OCI-LY1 (cell line): ENCODE measurements at regions not wholly inside any gene's neighbourhood (a gene's known extent, or its start where the extent isn't known, plus 50 kb on each side); places are given as distances from the start of the nearest gene placed in this dataset.

ENCODE experiments used
- H2AFZ ChIP-seq: fragments of 200-600 bp; sonication (generic), shearing (Covaris generic); 2 replicates; pipeline ENCODE4 v1.6.0; 2014; ENCODE audit warnings: antibody characterized with exemption, mild to moderate bottlenecking, low read length
- H3F3A ChIP-seq: fragments of 200-600 bp; sonication (generic), shearing (Covaris generic); 2 replicates; pipeline ENCODE4 v1.6.0; 2014; ENCODE audit warnings: mild to moderate bottlenecking, antibody characterized with exemption, low read length, moderate library complexity; ENCODE audit not compliant: insufficient read depth
- H3K27ac ChIP-seq: fragments of 200-600 bp; sonication (generic); 2 replicates; pipeline ENCODE4 v1.5.1; 2014; ENCODE audit warnings: low read length, mixed run types, mild to moderate bottlenecking, low read depth; ENCODE audit not compliant: poor library complexity, severe bottlenecking
- H3K27me3 ChIP-seq: fragments of 200-600 bp; sonication (generic); 2 replicates; pipeline ENCODE4 v1.6.0; 2014; ENCODE audit warnings: antibody characterized with exemption, mild to moderate bottlenecking, low read length, moderate library complexity; ENCODE audit not compliant: insufficient read depth
- H3K36me3 ChIP-seq: fragments of 200-600 bp; sonication (generic); 2 replicates; pipeline ENCODE4 v1.6.1; 2014; ENCODE audit warnings: mild to moderate bottlenecking, antibody characterized with exemption, low read length, moderate library complexity, mixed read lengths; ENCODE audit not compliant: insufficient read depth
- H3K4me1 ChIP-seq: fragments of 200-600 bp; sonication (generic); 2 replicates; pipeline ENCODE4 v1.5.1; 2014; ENCODE audit warnings: mild to moderate bottlenecking, low read length, moderate library complexity; ENCODE audit not compliant: insufficient read depth, severe bottlenecking
- H3K4me2 ChIP-seq: fragments of 200-600 bp; sonication (generic), shearing (Covaris generic); 2 replicates; pipeline ENCODE4 v1.6.1; 2014; ENCODE audit warnings: low read length
- H3K4me3 ChIP-seq: fragments of 200-600 bp; sonication (generic); 2 replicates; pipeline ENCODE4 v1.5.1; 2014; ENCODE audit warnings: low read length, low read depth, mild to moderate bottlenecking, mixed read lengths; ENCODE audit not compliant: poor library complexity, severe bottlenecking
- H3K79me2 ChIP-seq: fragments of 200-600 bp; shearing (Covaris generic); 2 replicates; pipeline ENCODE4 v1.6.1; 2016; ENCODE audit warnings: mixed run types, low read length, mixed read lengths; ENCODE audit not compliant: insufficient read depth
- H3K9ac ChIP-seq: fragments of 200-600 bp; sonication (generic), shearing (Covaris generic); 2 replicates; pipeline ENCODE4 v1.6.1; 2014; ENCODE audit warnings: mild to moderate bottlenecking, low read length, mixed read lengths
- H3K9me2 ChIP-seq: fragments of 200-600 bp; sonication (generic), shearing (Covaris generic); 2 replicates; pipeline ENCODE4 v1.6.1; 2014; ENCODE audit warnings: low read depth, mild to moderate bottlenecking, low read length, mixed read lengths
- H3K9me3 ChIP-seq: fragments of 200-600 bp; shearing (Covaris generic); 2 replicates; pipeline ENCODE4 v1.6.1; 2014; ENCODE audit warnings: low read length, mixed read lengths
- H4K20me1 ChIP-seq: fragments of 200-600 bp; sonication (generic), shearing (Covaris generic); 2 replicates; pipeline ENCODE4 v1.6.0; 2016; ENCODE audit warnings: mild to moderate bottlenecking, low read length; ENCODE audit not compliant: insufficient read depth
- EZH2 ChIP-seq: fragments of 200-600 bp; sonication (generic), shearing (Covaris generic); IDR thresholded peaks from 2 replicates; pipeline ENCODE4 v1.8.0; 2017; ENCODE audit warnings: borderline replicate concordance, mixed run types, mild to moderate bottlenecking, antibody characterized with exemption, low read length, moderate library complexity, mixed read lengths
- TF ChIP-seq, protein P1 (sequence below): fragments of 200-600 bp; sonication (generic), shearing (Covaris generic); IDR thresholded peaks from 2 replicates; pipeline ENCODE4 v1.5.1; 2017; ENCODE audit warnings: mild to moderate bottlenecking, antibody characterized with exemption, low read length, moderate library complexity, mixed read lengths

DNA sequence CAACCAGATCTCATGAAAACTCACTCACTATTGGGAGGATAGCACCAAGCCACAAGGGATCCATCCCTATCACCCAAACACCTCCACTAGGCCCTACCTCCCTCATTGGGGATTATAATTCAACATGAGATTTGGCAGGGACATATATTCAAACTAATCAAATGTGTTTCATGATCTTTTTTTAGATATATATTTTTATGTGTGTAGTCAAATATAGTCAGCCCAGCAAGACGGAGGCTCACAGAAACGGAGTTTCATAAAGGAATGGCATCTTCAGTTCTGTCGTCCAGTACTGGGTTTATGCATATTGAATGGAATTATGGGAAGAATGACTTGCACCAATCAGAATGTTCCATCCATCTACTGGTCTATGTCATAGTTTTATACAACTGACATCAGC lies 343.3 kb upstream of the KAZN start:
- no peak for TF ChIP-seq EZH2
- TF ChIP-seq, protein P1, sequence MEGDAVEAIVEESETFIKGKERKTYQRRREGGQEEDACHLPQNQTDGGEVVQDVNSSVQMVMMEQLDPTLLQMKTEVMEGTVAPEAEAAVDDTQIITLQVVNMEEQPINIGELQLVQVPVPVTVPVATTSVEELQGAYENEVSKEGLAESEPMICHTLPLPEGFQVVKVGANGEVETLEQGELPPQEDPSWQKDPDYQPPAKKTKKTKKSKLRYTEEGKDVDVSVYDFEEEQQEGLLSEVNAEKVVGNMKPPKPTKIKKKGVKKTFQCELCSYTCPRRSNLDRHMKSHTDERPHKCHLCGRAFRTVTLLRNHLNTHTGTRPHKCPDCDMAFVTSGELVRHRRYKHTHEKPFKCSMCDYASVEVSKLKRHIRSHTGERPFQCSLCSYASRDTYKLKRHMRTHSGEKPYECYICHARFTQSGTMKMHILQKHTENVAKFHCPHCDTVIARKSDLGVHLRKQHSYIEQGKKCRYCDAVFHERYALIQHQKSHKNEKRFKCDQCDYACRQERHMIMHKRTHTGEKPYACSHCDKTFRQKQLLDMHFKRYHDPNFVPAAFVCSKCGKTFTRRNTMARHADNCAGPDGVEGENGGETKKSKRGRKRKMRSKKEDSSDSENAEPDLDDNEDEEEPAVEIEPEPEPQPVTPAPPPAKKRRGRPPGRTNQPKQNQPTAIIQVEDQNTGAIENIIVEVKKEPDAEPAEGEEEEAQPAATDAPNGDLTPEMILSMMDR: no peak
- no peaks in the 10 kb centered on the region for H3K27me3 ChIP-seq
- H3K9ac ChIP-seq: no peak overlapping the region
- H3K4me3 ChIP-seq: no peak overlapping the region
- no peaks in the 10 kb centered on the region for H3K4me1 ChIP-seq
- no peaks in the 10 kb centered on the region for H3K9me2 ChIP-seq
- H4K20me1 ChIP-seq: no peaks in the 10 kb centered on the region
- no peaks in the 10 kb centered on the region for H3K9me3 ChIP-seq
- no peak overlapping the region for H3K27ac ChIP-seq
- no peaks in the 10 kb centered on the region for H3F3A ChIP-seq
- H3K79me2 ChIP-seq: no peaks in the 10 kb centered on the region
- H3K4me2 ChIP-seq: no peak overlapping the region
- H2AFZ ChIP-seq: no peak overlapping the region
- no peaks in the 10 kb centered on the region for H3K36me3 ChIP-seq

DNA sequence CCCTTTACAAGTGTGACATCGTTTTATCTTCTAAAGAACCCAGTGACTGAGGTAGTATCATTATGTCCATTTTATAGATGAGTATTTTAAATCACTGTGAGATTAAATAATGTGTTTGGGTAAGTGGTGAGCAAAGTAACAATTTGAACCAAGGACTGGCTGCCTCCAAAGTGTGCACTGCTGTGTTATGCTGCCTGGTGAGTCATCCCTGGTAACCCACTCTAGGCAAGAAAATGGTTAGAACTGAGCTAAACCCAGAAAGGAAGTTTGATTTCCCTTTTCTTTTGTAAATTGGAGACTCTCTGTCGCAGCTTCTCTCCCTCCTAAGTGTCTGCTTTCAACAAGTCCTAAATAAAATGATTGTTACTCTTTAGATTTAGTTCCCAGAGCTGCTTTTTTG lies 342.8 kb upstream of the KAZN start:
- Histone ChIP-seq H3F3A (no peaks in the 10 kb centered on the region), H3K27ac (no peak overlapping the region), H3K79me2 (no peaks in the 10 kb centered on the region), H3K27me3 (no peaks in the 10 kb centered on the region), H2AFZ (no peak overlapping the region), H3K4me1 (no peaks in the 10 kb centered on the region), H3K36me3 (no peaks in the 10 kb centered on the region), H3K9ac (no peak overlapping the region), H3K9me3 (no peaks in the 10 kb centered on the region), H4K20me1 (no peaks in the 10 kb centered on the region), H3K9me2 (no peaks in the 10 kb centered on the region), H3K4me3 (no peak overlapping the region), H3K4me2 (no peak overlapping the region)
- TF ChIP-seq EZH2: no peak
- TF ChIP-seq, protein P1: no peak

DNA sequence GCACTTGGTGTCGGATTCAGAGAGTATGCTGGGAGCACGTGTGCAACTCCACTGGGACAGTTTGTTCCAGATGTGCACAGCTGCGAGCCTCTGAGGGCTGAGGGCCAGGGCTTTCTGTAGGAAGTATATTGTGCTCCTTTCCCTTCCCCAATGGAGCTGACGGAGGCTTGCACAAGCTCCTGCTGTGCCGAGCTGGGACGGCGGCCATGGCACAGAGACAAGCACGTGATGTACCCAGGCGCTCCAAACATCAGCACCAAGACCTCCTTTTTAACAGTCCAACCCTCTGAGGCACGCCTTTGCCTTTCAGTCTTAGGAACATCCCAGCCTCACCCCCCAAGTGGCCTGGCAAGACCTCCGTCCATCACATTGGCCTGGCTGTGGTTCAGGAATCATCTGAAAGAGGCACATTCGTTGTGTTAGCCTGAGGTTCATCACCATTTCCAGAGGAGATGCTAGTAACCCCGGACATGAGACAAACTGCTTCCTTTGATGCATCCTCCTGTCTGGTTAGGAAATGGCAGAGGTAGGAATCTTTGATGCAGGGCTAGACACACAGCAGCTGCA lies 339.2 kb upstream of the KAZN start:
- H4K20me1 ChIP-seq: no peaks in the 10 kb centered on the region
- no peaks in the 10 kb centered on the region for H3K36me3 ChIP-seq
- H3F3A ChIP-seq: no peaks in the 10 kb centered on the region

More for the DNA sequence above, 339.2 kb upstream of the KAZN start:
- Histone ChIP-seq H3K9me2 (no peaks in the 10 kb centered on the region), H2AFZ (no peak overlapping the region), H3K27ac (no peak overlapping the region), H3K79me2 (no peaks in the 10 kb centered on the region), H3K4me3 (no peak overlapping the region), H3K4me1 (no peaks in the 10 kb centered on the region), H3K4me2 (no peak overlapping the region), H3K27me3 (no peaks in the 10 kb centered on the region), H3K9me3 (no peaks in the 10 kb centered on the region), H3K9ac (no peak overlapping the region)
- no peak for TF ChIP-seq EZH2
- TF ChIP-seq, protein P1: no peak
